Activated naive CD4-positive, alpha-beta T cell treated with anti-CD3 and anti-CD28 coated beads for 36 hours (primary cell): ENCODE measurements at regions not wholly inside any gene's neighbourhood (a gene's known extent, or its start where the extent isn't known, plus 50 kb on each side); places are given as distances from the start of the nearest gene placed in this dataset.

ENCODE experiments used
- CTCF ChIA-PET: fragments of 350-600 bp; sonication (Branson Sonifier 250); formaldehyde crosslinking; loops from one replicate; lab custom pipeline; 2021; ENCODE audit warnings: antibody characterized with exemption; lab: Charles Lee
- DNase-seq: peaks from one replicate; pipeline ENCODE4 v3.0.0-alpha.2; 2020
- H3K27ac Mint-ChIP-seq: one replicate; pipeline ENCODE4 v1.8.0; 2021; ENCODE audit warnings: mild to moderate bottlenecking, mixed read lengths
- H3K27me3 Mint-ChIP-seq: one replicate; pipeline ENCODE4 v1.8.0; 2021; ENCODE audit warnings: low read depth, mixed read lengths
- H3K36me3 Mint-ChIP-seq: one replicate; pipeline ENCODE4 v1.8.0; 2021; ENCODE audit warnings: low read depth, mixed read lengths
- H3K4me1 Mint-ChIP-seq: one replicate; pipeline ENCODE4 v1.8.0; 2021; ENCODE audit warnings: low read depth, mixed read lengths
- H3K4me3 Mint-ChIP-seq: one replicate; pipeline ENCODE4 v1.8.0; 2021; ENCODE audit warnings: mild to moderate bottlenecking, moderate library complexity, mixed read lengths
- H3K9me3 Mint-ChIP-seq: one replicate; pipeline ENCODE4 v1.8.0; 2021; ENCODE audit warnings: mixed read lengths
- intact Hi-C: fragments of 100-400 bp; cut with micrococcal nuclease; formaldehyde crosslinking; loops from one replicate; pipeline ENCODE4 v1.15.1; 2023

GRCh38 chr2:151097128-151097527, 164.5 kb downstream of the RBM43 start:
- Mint-ChIP-seq H3K9me3 (no peaks in the 10 kb centered on the region), H3K4me3 (no peak overlapping the region), H3K27me3 (peaks cover 12% of the 10 kb centered on the region), H3K27ac (no peak overlapping the region), H3K4me1 (no peaks in the 10 kb centered on the region), H3K36me3 (no peaks in the 10 kb centered on the region)
- no peak for DNase-seq
- CTCF ChIA-PET: no interaction called here
- intact Hi-C loops: no loop called here

- no peak for DNase-seq
- H3K27ac Mint-ChIP-seq: no peak overlapping the region
- intact Hi-C loops: no loop called here
- no peaks in the 10 kb centered on the region for H3K36me3 Mint-ChIP-seq
- H3K27me3 Mint-ChIP-seq: peaks cover 12% of the 10 kb centered on the region
- H3K4me1 Mint-ChIP-seq: no peaks in the 10 kb centered on the region
- CTCF ChIA-PET: interaction anchor here (0.5 kb wide), 1 partner anchor 11 kb away, joined by 3 read pairs; no protein-coding TSS in a partner anchor
- H3K9me3 Mint-ChIP-seq: no peaks in the 10 kb centered on the region
- H3K4me3 Mint-ChIP-seq: no peak overlapping the region
These were observed 165.4 kb downstream of the RBM43 start for GRCh38 chr2:151096235-151096634.

GRCh38 chr2:151095463-151095862, 166.2 kb downstream of the RBM43 start:
- intact Hi-C loops: no loop called here
- CTCF ChIA-PET: no interaction called here

GRCh38 chr2:151091583-151091982, 170.1 kb downstream of the RBM43 start:
- CTCF ChIA-PET: interaction anchor here (0.8 kb wide), 1 partner anchor 26 kb away, joined by 3 read pairs; no protein-coding TSS in a partner anchor
- peaks cover 5% of the 10 kb centered on the region for H3K27me3 Mint-ChIP-seq
- H3K9me3 Mint-ChIP-seq: no peaks in the 10 kb centered on the region
- intact Hi-C loops: no loop called here
- no peak overlapping the region for H3K4me3 Mint-ChIP-seq
- no peak overlapping the region for H3K27ac Mint-ChIP-seq
- H3K36me3 Mint-ChIP-seq: no peaks in the 10 kb centered on the region
- no peak for DNase-seq
- H3K4me1 Mint-ChIP-seq: no peaks in the 10 kb centered on the region

More at GRCh38 chr2:151095463-151095862, 166.2 kb downstream of the RBM43 start:
- no peak for DNase-seq
- Mint-ChIP-seq H3K27me3 (peaks cover 13% of the 10 kb centered on the region), H3K27ac (no peak overlapping the region), H3K9me3 (no peaks in the 10 kb centered on the region), H3K4me1 (no peaks in the 10 kb centered on the region), H3K4me3 (no peak overlapping the region), H3K36me3 (no peaks in the 10 kb centered on the region)

GRCh38 chr2:151087377-151087776, 174.3 kb downstream of the RBM43 start:
- CTCF ChIA-PET: no interaction called here
- no peaks in the 10 kb centered on the region for H3K9me3 Mint-ChIP-seq
- intact Hi-C loops: no loop called here
- DNase-seq: no peak
- H3K4me1 Mint-ChIP-seq: no peaks in the 10 kb centered on the region
- H3K36me3 Mint-ChIP-seq: no peaks in the 10 kb centered on the region
- H3K27ac Mint-ChIP-seq: no peak overlapping the region
- peaks cover 5% of the 10 kb centered on the region for H3K27me3 Mint-ChIP-seq
- H3K4me3 Mint-ChIP-seq: no peak overlapping the region

GRCh38 chr2:151085181-151085611, 176.5 kb downstream of the RBM43 start:
- CTCF ChIA-PET: interaction anchor here (0.8 kb wide), 1 partner anchor 11 kb away, joined by 3 read pairs; no protein-coding TSS in a partner anchor

GRCh38 chr2:151083856-151084795, 177.5 kb downstream of the RBM43 start:
- Mint-ChIP-seq H3K27ac (no peak overlapping the region), H3K27me3 (peaks cover 12% of the 10 kb centered on the region), H3K4me3 (no peak overlapping the region), H3K9me3 (no peaks in the 10 kb centered on the region), H3K36me3 (no peaks in the 10 kb centered on the region), H3K4me1 (no peaks in the 10 kb centered on the region)
- no peak for DNase-seq
- CTCF ChIA-PET: interaction anchor here (0.8 kb wide), 1 partner anchor 155 kb away, joined by 3 read pairs; no protein-coding TSS in a partner anchor
- intact Hi-C loops: no loop called here

More at GRCh38 chr2:151085181-151085611, 176.5 kb downstream of the RBM43 start:
- no peaks in the 10 kb centered on the region for H3K9me3 Mint-ChIP-seq
- no peak overlapping the region for H3K27ac Mint-ChIP-seq
- no peaks in the 10 kb centered on the region for H3K36me3 Mint-ChIP-seq
- no peaks in the 10 kb centered on the region for H3K4me1 Mint-ChIP-seq
- H3K4me3 Mint-ChIP-seq: no peak overlapping the region
- DNase-seq: no peak
- H3K27me3 Mint-ChIP-seq: peaks cover 8% of the 10 kb centered on the region
- intact Hi-C loops: no loop called here

- intact Hi-C loops: no loop called here
These were observed 182.8 kb downstream of the RBM43 start for GRCh38 chr2:151078889-151079288.

GRCh38 chr2:151071906-151072305, 189.8 kb downstream of the RBM43 start:
- Mint-ChIP-seq H3K36me3 (no peaks in the 10 kb centered on the region), H3K27ac (no peak overlapping the region), H3K4me3 (no peak overlapping the region), H3K4me1 (no peaks in the 10 kb centered on the region), H3K9me3 (peaks cover under 1% of the 10 kb centered on the region), H3K27me3 (peaks cover 16% of the 10 kb centered on the region)
- intact Hi-C loops: no loop called here
- DNase-seq: no peak
- CTCF ChIA-PET: no interaction called here

More at GRCh38 chr2:151078889-151079288, 182.8 kb downstream of the RBM43 start:
- no peaks in the 10 kb centered on the region for H3K4me1 Mint-ChIP-seq
- DNase-seq: no peak
- H3K4me3 Mint-ChIP-seq: no peak overlapping the region
- H3K27ac Mint-ChIP-seq: no peak overlapping the region
- H3K36me3 Mint-ChIP-seq: no peaks in the 10 kb centered on the region
- H3K27me3 Mint-ChIP-seq: peaks cover 25% of the 10 kb centered on the region
- H3K9me3 Mint-ChIP-seq: peaks cover 5% of the 10 kb centered on the region
- CTCF ChIA-PET: no interaction called here

GRCh38 chr2:151071382-151071781, 190.3 kb downstream of the RBM43 start:
- CTCF ChIA-PET: no interaction called here

GRCh38 chr2:151070253-151070652, 191.4 kb downstream of the RBM43 start:
- Mint-ChIP-seq H3K9me3 (no peaks in the 10 kb centered on the region), H3K27ac (no peak overlapping the region), H3K4me1 (no peaks in the 10 kb centered on the region), H3K27me3 (peaks cover 12% of the 10 kb centered on the region), H3K4me3 (no peak overlapping the region), H3K36me3 (no peaks in the 10 kb centered on the region)
- CTCF ChIA-PET: no interaction called here
- no peak for DNase-seq
- intact Hi-C loops: no loop called here

More at GRCh38 chr2:151071382-151071781, 190.3 kb downstream of the RBM43 start:
- Mint-ChIP-seq H3K9me3 (no peaks in the 10 kb centered on the region), H3K27me3 (peaks cover 16% of the 10 kb centered on the region), H3K27ac (no peak overlapping the region), H3K4me3 (no peak overlapping the region), H3K36me3 (no peaks in the 10 kb centered on the region), H3K4me1 (no peaks in the 10 kb centered on the region)
- intact Hi-C loops: no loop called here
- no peak for DNase-seq

GRCh38 chr2:151067658-151068369, 193.8 kb downstream of the RBM43 start:
- no peak overlapping the region for H3K27ac Mint-ChIP-seq
- H3K9me3 Mint-ChIP-seq: no peaks in the 10 kb centered on the region
- no peak for DNase-seq
- CTCF ChIA-PET: no interaction called here
- H3K36me3 Mint-ChIP-seq: no peaks in the 10 kb centered on the region
- intact Hi-C loops: no loop called here
- peaks cover 7% of the 10 kb centered on the region for H3K27me3 Mint-ChIP-seq
- H3K4me1 Mint-ChIP-seq: no peaks in the 10 kb centered on the region
- H3K4me3 Mint-ChIP-seq: no peak overlapping the region
